HepG2 (cell line): ENCODE measurements at regions not wholly inside any gene's neighbourhood (a gene's known extent, or its start where the extent isn't known, plus 50 kb on each side); places are given as distances from the start of the nearest gene placed in this dataset.

Source experiments
- ATAC-seq: fragments of 200-7000 bp; cut with Tn5 transposase; 3 replicates; pipeline ENCODE4 v1.9.1; 2020; ENCODE audit warnings: mild to moderate bottlenecking, moderate library complexity
- BruUV-seq: library from RNA; stranded (reverse); fragments of 400-500 nt; replicated peaks from 2 replicates; lab custom pipeline; 2021; lab: Mats Ljungman, UMichigan
- CTCF ChIA-PET: fragments of 300-600 bp; formaldehyde crosslinking; extraction: SDS; loops from one replicate; lab custom pipeline; 2021; ENCODE audit warnings: low total read pairs, inconsistent platforms, low intra/inter-chr PET ratio; lab: Yijun Ruan, JAX
- POLR2A ChIA-PET: fragments of 350-600 bp; sonication (Branson Sonifier 250); formaldehyde crosslinking; loops from one replicate; lab custom pipeline; 2020; ENCODE audit warnings: antibody characterized with exemption, inconsistent platforms; lab: Yijun Ruan, JAX
- DNase-seq: peaks from one replicate; pipeline ENCODE4 v3.0.0-alpha.2; 2015; ENCODE audit warnings: low spot score
- FAIRE-seq: peaks from 3 replicates; lab custom pipeline; 2011; peaks lifted over from hg19 to GRCh38; lab: Jason Lieb, UNC
- H2AFZ ChIP-seq: one replicate; pipeline ENCODE4 v1.6.1; 2011; ENCODE audit warnings: low read length, inconsistent platforms
- H3K27ac ChIP-seq: fragments of 300-600 bp; 3 replicates; pipeline ENCODE4 v1.8.0; 2011; ENCODE audit warnings: mixed run types, mild to moderate bottlenecking, mixed read lengths, low read length, inconsistent platforms; ENCODE audit not compliant: insufficient read depth; ENCODE audit errors: extremely low read length
- H3K27me3 ChIP-seq, 2 experiments: fragments of 200-600 bp in 1 of 2; 2 replicates in 1 of 2; 3 replicates in 1 of 2; pipeline versions ENCODE4 v1.6.0 to v1.8.0; 2011; ENCODE audit warnings: low read length in 2 of 2, mild to moderate bottlenecking in 2 of 2, moderate library complexity in 2 of 2, inconsistent platforms in 1 of 2; ENCODE audit not compliant: insufficient read depth in 2 of 2, control insufficient read depth in 1 of 2
- H3K36me3 ChIP-seq, 2 experiments: fragments of 200-600 bp in 1 of 2; replicated peaks in 1 of 2; 2 replicates in 1 of 2; 3 replicates in 1 of 2; pipeline versions ENCODE4 v1.5.1 to v1.8.0; 2011; ENCODE audit warnings: low read length in 2 of 2, inconsistent platforms in 1 of 2; ENCODE audit not compliant: insufficient read depth in 2 of 2, control insufficient read depth in 1 of 2
- H3K4me1 ChIP-seq: 2 replicates; pipeline ENCODE4 v1.5.1; 2012; ENCODE audit warnings: low read length, inconsistent platforms; ENCODE audit not compliant: insufficient read depth
- H3K4me2 ChIP-seq: 2 replicates; pipeline ENCODE4 v1.6.0; 2011; ENCODE audit warnings: low read depth, low read length, inconsistent platforms
- H3K4me3 ChIP-seq, 3 experiments: fragments of 200-600 bp in 1 of 3; sonication (generic), shearing (Covaris generic) in 1 of 3; replicated peaks in 1 of 3; 2 replicates each; pipeline ENCODE4 v1.5.1; 2011 to 2016; ENCODE audit warnings: low read length in 3 of 3, inconsistent platforms in 2 of 3, low read depth in 2 of 3, mild to moderate bottlenecking in 2 of 3, control low read depth in 1 of 3, mixed read lengths in 1 of 3; ENCODE audit not compliant: insufficient read depth in 1 of 3
- H3K79me2 ChIP-seq: one replicate; pipeline ENCODE4 v1.6.1; 2011; ENCODE audit warnings: low read length, inconsistent platforms; ENCODE audit not compliant: insufficient read depth
- H3K9ac ChIP-seq: 2 replicates; pipeline ENCODE4 v1.6.0; 2011; ENCODE audit warnings: mild to moderate bottlenecking, low read depth, low read length, inconsistent platforms; ENCODE audit not compliant: insufficient read depth
- H3K9me3 ChIP-seq: 2 replicates; pipeline ENCODE4 v1.5.1; 2012; ENCODE audit warnings: mild to moderate bottlenecking, low read length
- H4K20me1 ChIP-seq: 2 replicates; pipeline ENCODE4 v1.6.0; 2011; ENCODE audit warnings: inconsistent platforms, mild to moderate bottlenecking, low read length, moderate library complexity; ENCODE audit not compliant: insufficient read depth
- ARID3A ChIP-seq: IDR thresholded peaks from 2 replicates; pipeline ENCODE4 v1.6.1; 2012; ENCODE audit warnings: low read depth, low read length, improper control_type of control experiment
- CREM ChIP-seq, 2 experiments: sonication (generic) in 1 of 2; formaldehyde crosslinking in 1 of 2; IDR thresholded peaks; 2 replicates each; pipeline versions ENCODE4 v1.4.0 to v1.6.1; 2016 to 2020; ENCODE audit warnings: antibody characterized with exemption in 1 of 2, mild to moderate bottlenecking in 1 of 2, missing genetic modification reagents in 1 of 2
- EHMT2 ChIP-seq: fragments of 200-600 bp; sonication (generic); IDR thresholded peaks from 2 replicates; pipeline ENCODE4 v1.7.0; 2017; ENCODE audit warnings: antibody characterized with exemption, low read depth, low read length, borderline replicate concordance
- KDM5A ChIP-seq: fragments of 200-600 bp; sonication (generic); IDR thresholded peaks from 2 replicates; pipeline ENCODE4 v1.7.0; 2018; ENCODE audit warnings: antibody characterized with exemption, mild to moderate bottlenecking, low read length, borderline replicate concordance
- MAFG ChIP-seq: sonication (generic); formaldehyde crosslinking; IDR thresholded peaks from 2 replicates; pipeline ENCODE4 v1.5.1; 2020; ENCODE audit warnings: mild to moderate bottlenecking, missing genetic modification reagents
- MZF1 ChIP-seq: sonication (generic); formaldehyde crosslinking; IDR thresholded peaks from 2 replicates; pipeline ENCODE4 v1.8.1; 2023; ENCODE audit warnings: mild to moderate bottlenecking, missing genetic modification reagents, borderline replicate concordance
- NAIF1 ChIP-seq: sonication (generic); formaldehyde crosslinking; IDR thresholded peaks from 2 replicates; pipeline ENCODE4 v1.5.0; 2020; ENCODE audit warnings: mild to moderate bottlenecking, missing genetic modification reagents, borderline replicate concordance
- POLR2AphosphoS2 ChIP-seq: IDR thresholded peaks from 2 replicates; pipeline ENCODE4 v1.6.1; 2011; ENCODE audit warnings: low read depth, low read length, improper control_type of control experiment
- TAF1 ChIP-seq: sonication (generic); formaldehyde crosslinking; IDR thresholded peaks from 2 replicates; pipeline ENCODE4 v1.4.0; 2020; ENCODE audit warnings: missing genetic modification reagents
- TCF7 ChIP-seq: sonication (generic); IDR thresholded peaks from 2 replicates; pipeline ENCODE4 v1.6.1; 2016; ENCODE audit warnings: antibody characterized with exemption, low read depth
- WIZ ChIP-seq: sonication (generic); formaldehyde crosslinking; IDR thresholded peaks from 2 replicates; pipeline ENCODE4 v1.5.1; 2020; ENCODE audit warnings: mild to moderate bottlenecking, missing genetic modification reagents
- ZNF253 ChIP-seq: sonication (generic); formaldehyde crosslinking; IDR thresholded peaks from 2 replicates; pipeline ENCODE4 v1.8.0; 2022; ENCODE audit warnings: mild to moderate bottlenecking, missing genetic modification reagents, borderline replicate concordance
- ZNF256 ChIP-seq: sonication (generic); formaldehyde crosslinking; conservative IDR thresholded peaks from 2 replicates; pipeline ENCODE4 v1.4.0; 2020; ENCODE audit warnings: missing genetic modification reagents
- ZNF574 ChIP-seq: sonication (generic); formaldehyde crosslinking; IDR thresholded peaks from 2 replicates; pipeline ENCODE4 v1.4.0; 2020; ENCODE audit warnings: missing genetic modification reagents
- ZNF879 ChIP-seq: sonication (generic); formaldehyde crosslinking; IDR thresholded peaks from 2 replicates; pipeline ENCODE4 v1.8.1; 2023; ENCODE audit warnings: missing genetic modification reagents
- WGBS: methylation state at CpG from one replicate; pipeline ENCODE4 v1.1.6; 2017; ENCODE audit warnings: low lambda C conversion rate; 5-methylcytosine and 5-hydroxymethylcytosine counted together
- in situ Hi-C: cut with HindIII; loops from 2 replicates; pipeline ENCODE4 v1.10.0; 2017; ENCODE audit warnings: low pct_unique_long_range_greater_than_20kb; ENCODE audit not compliant: extremely low pct_ligation_motif_present
- intact Hi-C: fragments of 100-400 bp; cut with micrococcal nuclease; formaldehyde crosslinking; loops from one replicate; pipeline ENCODE4 v1.10.0; 2022; ENCODE audit not compliant: unreplicated experiment

GRCh38 chr3:86785386-86785785 is 205.6 kb downstream of the VGLL3 start (continued):
- TF ChIP-seq EHMT2: no peak
- TF ChIP-seq MAFG (CRISPR knock-in tag): no peak
- TF ChIP-seq TAF1 (CRISPR knock-in tag): no peak
- no peak for TF ChIP-seq ZNF574

GRCh38 chr3:86782866-86783265 is 208.1 kb downstream of the VGLL3 start:
- no peaks in the 10 kb centered on the region for H3K9me3 ChIP-seq
- ChIA-PET POLR2A (no interaction called here), CTCF (no interaction called here)
- intact Hi-C loops (no loop called here), in situ Hi-C loops (no loop called here)
- no peaks in the 10 kb centered on the region for H3K4me1 ChIP-seq
- no peak overlapping the region for H3K27ac ChIP-seq
- no peak overlapping the region for H3K9ac ChIP-seq
- H3K36me3 ChIP-seq: no peaks in the 10 kb centered on the region
- ATAC-seq (no peak), FAIRE-seq (no peak), DNase-seq (no peak)
- no peaks in the 10 kb centered on the region for H3K79me2 ChIP-seq
- H3K4me2 ChIP-seq: no peak overlapping the region
- under 1% methylated on average over 4 of the region's 4 CpGs for WGBS
- H4K20me1 ChIP-seq: no peaks in the 10 kb centered on the region
- no peak for TF ChIP-seq WIZ
- no peak for TF ChIP-seq EHMT2
- TF ChIP-seq ARID3A: no peak
- TF ChIP-seq KDM5A: no peak
- TF ChIP-seq ZNF879: no peak
- TF ChIP-seq NAIF1 (CRISPR knock-in tag): no peak
- TF ChIP-seq ZNF253 (CRISPR knock-in tag): no peak
- TF ChIP-seq ZNF256 (CRISPR knock-in tag): no peak
- TF ChIP-seq MZF1 (CRISPR knock-in tag): no peak
- TF ChIP-seq TCF7: no peak
- no peak for TF ChIP-seq CREM (IDR thresholded peaks at IDR 0.05)
- TF ChIP-seq CREM (CRISPR knock-in tag; IDR thresholded peaks at IDR 0.05): no peak
- TF ChIP-seq POLR2AphosphoS2: no peak
- no peak overlapping the region for H3K4me3 ChIP-seq
- H2AFZ ChIP-seq: no peak overlapping the region
- no TSS peak for BruUV-seq
- no peaks in the 10 kb centered on the region for H3K27me3 ChIP-seq
